Ovary (tissue), 7 donors: ENCODE measurements at regions not wholly inside any gene's neighbourhood (a gene's known extent, or its start where the extent isn't known, plus 50 kb on each side); places are given as distances from the start of the nearest gene placed in this dataset.

Experiments
- DNase-seq, 5 donors: peaks; one replicate each; pipeline ENCODE4 v3.0.0-alpha.2; 2019 to 2020
- H3K27ac ChIP-seq, 2 donors: fragments of 200-600 bp; one replicate each; pipeline versions ENCODE4 v1.5.1 to v1.8.0; 2019 to 2022
- H3K27me3 ChIP-seq: fragments of 200-600 bp; one replicate; pipeline ENCODE4 v1.8.0; 2022
- H3K36me3 ChIP-seq: fragments of 200-600 bp; sonication (generic); one replicate; pipeline ENCODE4 v1.5.1; 2019
- H3K4me1 ChIP-seq: one replicate; pipeline ENCODE4 v1.8.1; 2013; ENCODE audit warnings: mild to moderate bottlenecking, moderate library complexity; ENCODE audit not compliant: insufficient read depth
- H3K4me3 ChIP-seq: fragments of 200-600 bp; sonication (generic); one replicate; pipeline ENCODE4 v1.5.1; 2017
- H3K9me3 ChIP-seq, 2 donors: fragments of 200-600 bp in 1 of 2; sonication (generic) in 1 of 2; one replicate each; pipeline versions ENCODE4 v1.5.1 to v1.8.1; 2013 to 2019; ENCODE audit warnings: mild to moderate bottlenecking in 1 of 2, moderate library complexity in 1 of 2
- EP300 ChIP-seq: sonication (generic); formaldehyde crosslinking; IDR thresholded peaks from one replicate; pipeline ENCODE4 v1.6.1; 2017; ENCODE audit warnings: antibody characterized with exemption
- POLR2A ChIP-seq: fragments of 450-650 bp; IDR thresholded peaks from one replicate; pipeline ENCODE4 v1.6.1; 2017; ENCODE audit warnings: antibody characterized with exemption, mild to moderate bottlenecking, moderate library complexity
- WGBS, 3 donors: extraction: QIAGEN DNeasy Blood & Tissue Kit in 1 of 3; methylation state at CpG; one replicate each; pipeline versions ENCODE4 v1.1.5 to v1.1.7; 2013 to 2017; 5-methylcytosine and 5-hydroxymethylcytosine counted together
- intact Hi-C, 4 donors: fragments of 100-400 bp; cut with DNase I; formaldehyde crosslinking; loops; one replicate each; pipeline versions ENCODE4 v1.11.0 to v1.15.1; 2022 to 2023
- TF ChIP-seq, protein P1 (sequence below), 3 donors: fragments of 450-650 bp in 2 of 3; fragments of 200-600 bp in 1 of 3; IDR thresholded peaks; one replicate each; pipeline versions ENCODE4 v1.5.1 to v1.8.0; 2016 to 2022; ENCODE audit warnings: antibody characterized with exemption in 3 of 3, mild to moderate bottlenecking in 1 of 3
- donor health status: DM: no; HTN: no; CAD: no; lungs with moderate emphysema.
- donor health status: DM: no; HTN: no; CAD: no.
- donor health status: Bipolar disorder and iron deficiency.
- donor health status: DM: no; HTN: no; CAD: no.
- donor health status: DM: yes; HTN: yes; CAD: no.

DNA sequence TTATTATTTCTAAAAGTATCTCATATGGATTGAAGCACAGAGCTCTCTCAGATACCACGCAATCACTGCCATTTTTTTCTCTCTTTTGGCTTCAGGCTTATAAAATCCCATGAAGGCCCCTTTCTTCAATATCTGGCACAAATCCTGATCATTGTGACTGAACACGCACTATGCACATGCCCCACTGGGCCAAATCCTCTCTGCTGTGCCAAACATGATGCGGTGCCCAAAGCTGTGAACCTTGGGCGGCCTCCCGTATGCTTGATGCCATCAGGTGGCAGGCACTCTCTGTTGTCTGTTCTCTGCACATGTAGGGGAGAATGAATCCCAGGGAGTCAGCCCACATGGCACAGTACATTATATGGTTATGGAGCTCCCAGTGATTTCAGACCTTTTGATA lies 375.0 kb upstream of the RGMB start:
- 92 to 96% (median 93%) methylated on average over 5 of the region's 5 CpGs for WGBS, 3 donors
- Histone ChIP-seq H3K4me1 (no peaks in the 10 kb centered on the region), H3K27me3 (no peaks in the 10 kb centered on the region), H3K27ac (no peak overlapping the region), H3K9me3 (no peaks in the 10 kb centered on the region), H3K4me3 (no peak overlapping the region), H3K36me3 (no peaks in the 10 kb centered on the region)
- no peak for TF ChIP-seq POLR2A
- TF ChIP-seq, protein P1, sequence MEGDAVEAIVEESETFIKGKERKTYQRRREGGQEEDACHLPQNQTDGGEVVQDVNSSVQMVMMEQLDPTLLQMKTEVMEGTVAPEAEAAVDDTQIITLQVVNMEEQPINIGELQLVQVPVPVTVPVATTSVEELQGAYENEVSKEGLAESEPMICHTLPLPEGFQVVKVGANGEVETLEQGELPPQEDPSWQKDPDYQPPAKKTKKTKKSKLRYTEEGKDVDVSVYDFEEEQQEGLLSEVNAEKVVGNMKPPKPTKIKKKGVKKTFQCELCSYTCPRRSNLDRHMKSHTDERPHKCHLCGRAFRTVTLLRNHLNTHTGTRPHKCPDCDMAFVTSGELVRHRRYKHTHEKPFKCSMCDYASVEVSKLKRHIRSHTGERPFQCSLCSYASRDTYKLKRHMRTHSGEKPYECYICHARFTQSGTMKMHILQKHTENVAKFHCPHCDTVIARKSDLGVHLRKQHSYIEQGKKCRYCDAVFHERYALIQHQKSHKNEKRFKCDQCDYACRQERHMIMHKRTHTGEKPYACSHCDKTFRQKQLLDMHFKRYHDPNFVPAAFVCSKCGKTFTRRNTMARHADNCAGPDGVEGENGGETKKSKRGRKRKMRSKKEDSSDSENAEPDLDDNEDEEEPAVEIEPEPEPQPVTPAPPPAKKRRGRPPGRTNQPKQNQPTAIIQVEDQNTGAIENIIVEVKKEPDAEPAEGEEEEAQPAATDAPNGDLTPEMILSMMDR (IDR thresholded peaks at IDR 0.05) = no peak
- TF ChIP-seq EP300 = no peak
- DNase-seq = no peak
- intact Hi-C loops = no loop called here

- H3K27ac ChIP-seq = no peak overlapping the region
- H3K9me3 ChIP-seq = no peaks in the 10 kb centered on the region
- TF ChIP-seq, protein P1 (IDR thresholded peaks at IDR 0.05) = no peak
- no peak for TF ChIP-seq POLR2A
- TF ChIP-seq EP300 = no peak
- intact Hi-C loops = no loop called here
- H3K4me3 ChIP-seq = no peak overlapping the region
- H3K27me3 ChIP-seq = no peaks in the 10 kb centered on the region
- H3K36me3 ChIP-seq = no peaks in the 10 kb centered on the region
- no peaks in the 10 kb centered on the region for H3K4me1 ChIP-seq
- DNase-seq = no peak
Observed at GRCh38 chr5:98401656-98402055, 371.8 kb upstream of the RGMB start.

DNA sequence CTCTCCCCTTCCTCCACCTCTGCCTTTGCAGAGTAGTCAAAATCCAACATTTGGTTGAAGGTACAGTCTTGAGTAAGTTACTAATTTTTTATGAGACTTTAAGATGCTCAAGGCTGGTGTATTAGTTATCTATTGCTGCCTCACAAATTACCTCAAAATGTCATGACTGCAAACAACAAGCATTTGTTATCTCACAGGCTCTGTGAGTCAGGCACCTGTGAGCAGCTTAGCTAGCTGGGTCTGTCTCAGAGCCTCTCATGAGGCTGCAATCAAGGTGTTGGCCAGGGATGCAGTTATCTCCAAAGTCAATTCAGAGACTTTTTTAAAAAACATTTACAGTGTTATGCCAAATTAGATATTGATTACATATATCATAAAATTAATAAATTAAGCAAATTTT lies 371.3 kb upstream of the RGMB start:
- Histone ChIP-seq H3K9me3 (no peaks in the 10 kb centered on the region), H3K27me3 (no peaks in the 10 kb centered on the region), H3K36me3 (no peaks in the 10 kb centered on the region), H3K4me3 (no peak overlapping the region), H3K27ac (no peak overlapping the region), H3K4me1 (no peaks in the 10 kb centered on the region)
- TF ChIP-seq POLR2A (no peak), EP300 (no peak)
- TF ChIP-seq, protein P1 (IDR thresholded peaks at IDR 0.05) = no peak
- intact Hi-C loops = no loop called here
- DNase-seq = no peak

DNA sequence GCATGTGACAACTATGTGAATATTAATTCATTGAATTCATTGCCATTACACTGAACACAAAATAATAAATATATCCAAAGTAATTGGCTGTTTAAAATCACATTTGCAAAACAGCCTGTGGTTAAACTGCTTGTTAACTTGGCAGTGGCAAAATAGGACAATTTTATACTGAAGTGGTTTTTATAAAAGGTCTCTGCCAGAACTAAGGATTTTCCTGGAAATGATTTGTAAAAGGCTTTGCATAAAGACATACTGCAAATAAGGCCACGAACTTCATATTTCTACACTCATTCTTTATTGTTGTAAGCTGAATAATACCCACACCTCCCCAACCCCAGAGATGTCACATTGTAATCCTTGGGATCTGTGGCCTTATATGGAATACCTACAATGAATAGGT lies 370.3 kb upstream of the RGMB start:
- Histone ChIP-seq H3K27ac (no peak overlapping the region), H3K36me3 (no peaks in the 10 kb centered on the region), H3K4me1 (no peaks in the 10 kb centered on the region), H3K4me3 (no peak overlapping the region), H3K9me3 (no peaks in the 10 kb centered on the region), H3K27me3 (no peaks in the 10 kb centered on the region)
- DNase-seq = no peak
- intact Hi-C loops = no loop called here
- WGBS, 3 donors = 67 to 80% (median 78%) methylated on average over 1 of the region's 1 CpG
- no peak for TF ChIP-seq EP300
- no peak for TF ChIP-seq POLR2A
- TF ChIP-seq, protein P1 (IDR thresholded peaks at IDR 0.05) = no peak

DNA sequence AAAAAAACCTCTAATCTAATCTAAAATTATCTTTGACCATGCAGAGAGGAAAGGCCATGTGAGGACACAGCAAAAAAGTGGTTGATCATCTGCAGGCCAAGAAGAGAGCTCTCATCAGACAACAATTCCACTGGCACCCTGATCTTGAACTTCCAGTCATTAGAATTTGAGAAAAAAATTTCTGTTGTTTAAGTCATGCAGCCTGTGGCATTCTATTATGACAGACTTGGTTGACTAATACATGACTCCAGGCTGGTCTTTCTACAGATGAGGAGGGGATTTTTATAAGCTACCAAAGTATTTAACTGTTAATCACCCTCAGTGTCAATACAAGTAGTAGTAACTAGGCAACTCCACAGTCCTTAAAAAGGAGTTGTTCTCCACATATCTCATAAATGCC lies 358.5 kb upstream of the RGMB start:
- Histone ChIP-seq H3K4me3 (no peak overlapping the region), H3K4me1 (no peaks in the 10 kb centered on the region), H3K27me3 (no peaks in the 10 kb centered on the region), H3K9me3 (no peaks in the 10 kb centered on the region), H3K36me3 (no peaks in the 10 kb centered on the region), H3K27ac (no peak overlapping the region)
- intact Hi-C loops = no loop called here
- TF ChIP-seq EP300 (no peak), POLR2A (no peak)
- TF ChIP-seq, protein P1 (IDR thresholded peaks at IDR 0.05) = no peak
- no peak for DNase-seq
